ENCODE measurements at regions not wholly inside any gene's neighbourhood (a gene's known extent, or its start where the extent isn't known, plus 50 kb on each side); places are given as distances from the start of the nearest gene placed in this dataset.

DNA sequence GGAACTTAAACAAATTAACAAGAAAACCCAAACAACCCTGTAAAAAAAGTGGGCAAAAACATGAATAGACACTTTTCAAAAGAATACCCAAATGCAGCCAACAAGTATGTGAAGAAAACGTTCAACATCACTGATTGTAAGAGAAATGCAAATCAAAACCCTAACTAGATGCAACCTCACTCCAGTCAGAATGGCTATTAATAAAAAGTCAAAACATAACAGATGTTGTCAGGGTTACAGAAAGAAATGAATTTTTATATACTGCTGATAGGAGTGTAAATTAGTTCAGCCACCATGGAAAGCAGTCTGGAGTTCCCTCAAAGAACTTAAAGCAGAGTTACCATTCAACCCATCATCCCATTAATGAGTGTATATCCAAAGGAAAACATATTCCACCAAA lies 479.0 kb downstream of the MTRR start:
- intact Hi-C loops (cut with DNase I), result no loop called here
- Histone ChIP-seq H3K9me3 (no peaks in the 10 kb centered on the region), H3K27me3 (no peaks in the 10 kb centered on the region), H3K4me3 (no peak overlapping the region), H3K27ac (no peak overlapping the region), H3K4me1 (no peaks in the 10 kb centered on the region), H3K36me3 (no peaks in the 10 kb centered on the region)
- WGBS, 2 donors, result 65 to 68% methylated on average over 1 of the region's 1 CpG
- no peak for DNase-seq
- no peak for TF ChIP-seq EP300 (IDR thresholded peaks at IDR 0.05)
- TF ChIP-seq POLR2AphosphoS5 (IDR thresholded peaks at IDR 0.05), result no peak
- TF ChIP-seq POLR2A (IDR thresholded peaks at IDR 0.05), result no peak
- TF ChIP-seq, protein P1, sequence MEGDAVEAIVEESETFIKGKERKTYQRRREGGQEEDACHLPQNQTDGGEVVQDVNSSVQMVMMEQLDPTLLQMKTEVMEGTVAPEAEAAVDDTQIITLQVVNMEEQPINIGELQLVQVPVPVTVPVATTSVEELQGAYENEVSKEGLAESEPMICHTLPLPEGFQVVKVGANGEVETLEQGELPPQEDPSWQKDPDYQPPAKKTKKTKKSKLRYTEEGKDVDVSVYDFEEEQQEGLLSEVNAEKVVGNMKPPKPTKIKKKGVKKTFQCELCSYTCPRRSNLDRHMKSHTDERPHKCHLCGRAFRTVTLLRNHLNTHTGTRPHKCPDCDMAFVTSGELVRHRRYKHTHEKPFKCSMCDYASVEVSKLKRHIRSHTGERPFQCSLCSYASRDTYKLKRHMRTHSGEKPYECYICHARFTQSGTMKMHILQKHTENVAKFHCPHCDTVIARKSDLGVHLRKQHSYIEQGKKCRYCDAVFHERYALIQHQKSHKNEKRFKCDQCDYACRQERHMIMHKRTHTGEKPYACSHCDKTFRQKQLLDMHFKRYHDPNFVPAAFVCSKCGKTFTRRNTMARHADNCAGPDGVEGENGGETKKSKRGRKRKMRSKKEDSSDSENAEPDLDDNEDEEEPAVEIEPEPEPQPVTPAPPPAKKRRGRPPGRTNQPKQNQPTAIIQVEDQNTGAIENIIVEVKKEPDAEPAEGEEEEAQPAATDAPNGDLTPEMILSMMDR (IDR thresholded peaks at IDR 0.05), result no peak

DNA sequence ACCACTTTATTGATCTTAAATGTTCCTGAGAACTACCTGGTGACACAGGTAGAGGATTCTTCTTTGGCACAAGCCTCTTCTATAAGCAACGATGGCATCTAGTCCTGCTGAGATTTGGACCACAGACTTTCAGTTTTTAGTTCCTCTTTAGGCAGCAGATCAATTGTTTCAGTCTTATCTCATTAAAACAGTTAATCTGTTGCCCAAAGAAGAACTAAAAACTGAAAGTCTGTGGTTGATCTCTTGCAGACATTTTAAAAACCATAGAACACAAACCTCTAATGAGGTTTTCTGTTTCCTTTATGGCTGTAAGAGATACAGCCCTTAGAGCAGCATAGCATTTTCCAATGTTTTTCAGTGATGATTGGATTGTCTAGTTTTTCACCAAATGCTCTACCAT lies 480.9 kb downstream of the MTRR start:
- intact Hi-C loops (cut with DNase I), result no loop called here
- TF ChIP-seq EP300 (IDR thresholded peaks at IDR 0.05), result no peak
- TF ChIP-seq, protein P1 (IDR thresholded peaks at IDR 0.05), result no peak
- TF ChIP-seq POLR2AphosphoS5 (IDR thresholded peaks at IDR 0.05), result no peak
- TF ChIP-seq POLR2A (IDR thresholded peaks at IDR 0.05), result no peak
- no peaks in the 10 kb centered on the region for H3K27me3 ChIP-seq
- H3K4me3 ChIP-seq, result no peak overlapping the region
- WGBS, 2 donors, result 50 to 73% methylated on average over 1 of the region's 1 CpG
- no peak for DNase-seq
- H3K36me3 ChIP-seq, result no peaks in the 10 kb centered on the region
- H3K9me3 ChIP-seq, result no peaks in the 10 kb centered on the region
- H3K4me1 ChIP-seq, result no peaks in the 10 kb centered on the region
- no peak overlapping the region for H3K27ac ChIP-seq

DNA sequence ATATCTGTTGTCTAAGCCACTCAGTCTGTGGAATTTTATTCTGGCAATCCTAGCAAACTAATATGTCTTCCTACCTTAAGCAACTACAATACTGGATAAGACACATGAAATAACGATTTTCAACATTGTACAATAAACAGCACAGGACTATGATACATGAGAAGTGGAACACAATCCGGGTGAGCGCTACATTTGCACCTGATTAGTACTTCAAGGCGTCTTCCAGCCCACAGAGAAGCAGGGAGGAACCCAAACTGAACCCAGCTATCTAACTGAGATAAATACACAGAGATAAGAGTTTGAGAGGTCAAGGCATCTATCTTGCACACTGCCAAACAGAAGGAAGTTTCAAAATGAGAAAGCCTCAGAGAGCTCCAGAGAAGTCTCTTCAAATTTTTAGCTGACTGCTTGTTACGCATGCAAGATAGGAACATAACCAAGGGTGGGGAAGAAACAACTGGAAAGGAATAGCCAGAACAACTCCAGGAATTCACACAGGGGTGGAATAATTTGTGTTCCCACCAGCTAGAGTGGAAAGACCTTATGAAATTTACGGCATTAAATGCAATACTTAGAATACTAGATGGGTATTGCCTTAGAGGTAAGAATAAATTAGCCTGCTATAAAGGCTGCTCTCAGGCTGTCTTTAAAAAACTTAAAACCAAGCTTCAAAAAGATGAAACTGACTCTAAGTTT lies 481.8 kb downstream of the MTRR start:
- TF ChIP-seq, protein P1 (IDR thresholded peaks at IDR 0.05), result no peak
- no peak for TF ChIP-seq EP300 (IDR thresholded peaks at IDR 0.05)
- TF ChIP-seq POLR2AphosphoS5 (IDR thresholded peaks at IDR 0.05), result no peak
- TF ChIP-seq POLR2A (IDR thresholded peaks at IDR 0.05), result no peak
- Histone ChIP-seq H3K9me3 (no peaks in the 10 kb centered on the region), H3K27ac (no peak overlapping the region), H3K4me3 (no peak overlapping the region), H3K36me3 (no peaks in the 10 kb centered on the region), H3K27me3 (no peaks in the 10 kb centered on the region), H3K4me1 (no peaks in the 10 kb centered on the region)
- DNase-seq, result no peak
- WGBS, 2 donors, result 81 to 87% methylated on average over 6 of the region's 6 CpGs
- intact Hi-C loops (cut with DNase I), result no loop called here

DNA sequence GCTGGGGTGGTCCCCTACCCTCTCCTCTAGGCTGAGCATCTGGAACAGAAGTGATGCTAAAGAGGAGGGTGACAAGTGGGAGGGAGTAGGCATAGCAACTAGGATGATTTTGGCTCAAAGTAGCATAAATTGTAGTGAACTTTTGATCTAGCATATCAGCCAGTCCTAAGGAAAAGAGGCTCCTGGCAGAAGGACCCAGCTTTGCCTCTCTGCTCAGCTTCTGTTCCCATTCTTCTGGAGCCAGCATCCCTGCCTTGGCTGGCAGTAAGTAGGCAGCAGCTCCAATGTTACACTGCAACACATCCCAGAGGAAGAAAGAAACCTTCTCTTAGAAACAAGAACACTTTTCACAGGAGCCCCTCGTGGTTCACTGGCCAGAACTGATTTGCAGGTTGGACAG lies 487.0 kb downstream of the MTRR start:
- 27 to 57% methylated on average over 1 of the region's 1 CpG for WGBS, 2 donors
- H3K9me3 ChIP-seq, result no peaks in the 10 kb centered on the region
- H3K27me3 ChIP-seq, result no peaks in the 10 kb centered on the region
- TF ChIP-seq EP300 (IDR thresholded peaks at IDR 0.05) (no peak), POLR2A (IDR thresholded peaks at IDR 0.05) (no peak), POLR2AphosphoS5 (IDR thresholded peaks at IDR 0.05) (no peak)
- TF ChIP-seq, protein P1 (IDR thresholded peaks at IDR 0.05), result no peak
- H3K36me3 ChIP-seq, result no peaks in the 10 kb centered on the region
- no peak overlapping the region for H3K27ac ChIP-seq
- intact Hi-C loops (cut with DNase I), result no loop called here
- H3K4me1 ChIP-seq, result no peaks in the 10 kb centered on the region
- no peak for DNase-seq
- H3K4me3 ChIP-seq, result no peak overlapping the region

DNA sequence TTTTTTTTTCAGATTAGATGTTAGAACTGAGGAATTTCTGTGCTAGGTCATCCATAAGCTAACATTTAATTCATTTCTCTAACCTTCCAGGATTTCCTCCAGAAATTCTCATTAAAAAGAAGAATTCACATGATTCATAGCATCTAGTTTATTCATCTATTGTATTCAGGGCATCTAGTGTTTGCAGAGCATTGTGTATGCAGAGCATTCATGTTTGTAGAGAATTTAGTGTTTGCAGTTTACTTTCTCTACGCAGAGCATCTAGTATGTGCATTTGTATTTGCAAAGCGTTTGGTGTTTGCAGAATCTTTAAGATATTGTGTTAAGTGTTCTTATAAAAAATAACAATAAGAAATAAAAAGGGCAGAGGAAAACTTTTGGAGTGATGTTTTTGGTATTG lies 491.1 kb downstream of the MTRR start:
- H3K27ac ChIP-seq, result no peak overlapping the region
- no peak for DNase-seq
- H3K4me3 ChIP-seq, result no peak overlapping the region
- intact Hi-C loops (cut with DNase I), result no loop called here
- 42 to 44% methylated on average over 2 of the region's 2 CpGs for WGBS, 2 donors
- H3K9me3 ChIP-seq, result no peaks in the 10 kb centered on the region
- no peaks in the 10 kb centered on the region for H3K36me3 ChIP-seq
- TF ChIP-seq, protein P1 (IDR thresholded peaks at IDR 0.05), result no peak
- TF ChIP-seq EP300 (IDR thresholded peaks at IDR 0.05) (no peak), POLR2AphosphoS5 (IDR thresholded peaks at IDR 0.05) (no peak), POLR2A (IDR thresholded peaks at IDR 0.05) (no peak)
- H3K4me1 ChIP-seq, result no peaks in the 10 kb centered on the region
- H3K27me3 ChIP-seq, result no peaks in the 10 kb centered on the region
